VCaP (cell line): ENCODE measurements at regions not wholly inside any gene's neighbourhood (a gene's known extent, or its start where the extent isn't known, plus 50 kb on each side); places are given as distances from the start of the nearest gene placed in this dataset.

Source experiments
- H3K27ac ChIP-seq: fragments of 450-650 bp; 2 replicates; pipeline ENCODE4 v1.5.1; 2017
- TF ChIP-seq, protein P1 (sequence below): fragments of 450-650 bp; conservative IDR thresholded peaks from 2 replicates; pipeline ENCODE4 v1.5.1; 2017; ENCODE audit warnings: mild to moderate bottlenecking, moderate library complexity

- H3K27ac ChIP-seq, result no peak overlapping the region
- TF ChIP-seq, protein P1, sequence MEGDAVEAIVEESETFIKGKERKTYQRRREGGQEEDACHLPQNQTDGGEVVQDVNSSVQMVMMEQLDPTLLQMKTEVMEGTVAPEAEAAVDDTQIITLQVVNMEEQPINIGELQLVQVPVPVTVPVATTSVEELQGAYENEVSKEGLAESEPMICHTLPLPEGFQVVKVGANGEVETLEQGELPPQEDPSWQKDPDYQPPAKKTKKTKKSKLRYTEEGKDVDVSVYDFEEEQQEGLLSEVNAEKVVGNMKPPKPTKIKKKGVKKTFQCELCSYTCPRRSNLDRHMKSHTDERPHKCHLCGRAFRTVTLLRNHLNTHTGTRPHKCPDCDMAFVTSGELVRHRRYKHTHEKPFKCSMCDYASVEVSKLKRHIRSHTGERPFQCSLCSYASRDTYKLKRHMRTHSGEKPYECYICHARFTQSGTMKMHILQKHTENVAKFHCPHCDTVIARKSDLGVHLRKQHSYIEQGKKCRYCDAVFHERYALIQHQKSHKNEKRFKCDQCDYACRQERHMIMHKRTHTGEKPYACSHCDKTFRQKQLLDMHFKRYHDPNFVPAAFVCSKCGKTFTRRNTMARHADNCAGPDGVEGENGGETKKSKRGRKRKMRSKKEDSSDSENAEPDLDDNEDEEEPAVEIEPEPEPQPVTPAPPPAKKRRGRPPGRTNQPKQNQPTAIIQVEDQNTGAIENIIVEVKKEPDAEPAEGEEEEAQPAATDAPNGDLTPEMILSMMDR, result no peak
Observed at GRCh38 chr9:106069241-106069640, 374.9 kb downstream of the TMEM38B start.

GRCh38 chr9:106072421-106072820, 378.1 kb downstream of the TMEM38B start:
- no peak overlapping the region for H3K27ac ChIP-seq
- TF ChIP-seq, protein P1, result no peak

DNA sequence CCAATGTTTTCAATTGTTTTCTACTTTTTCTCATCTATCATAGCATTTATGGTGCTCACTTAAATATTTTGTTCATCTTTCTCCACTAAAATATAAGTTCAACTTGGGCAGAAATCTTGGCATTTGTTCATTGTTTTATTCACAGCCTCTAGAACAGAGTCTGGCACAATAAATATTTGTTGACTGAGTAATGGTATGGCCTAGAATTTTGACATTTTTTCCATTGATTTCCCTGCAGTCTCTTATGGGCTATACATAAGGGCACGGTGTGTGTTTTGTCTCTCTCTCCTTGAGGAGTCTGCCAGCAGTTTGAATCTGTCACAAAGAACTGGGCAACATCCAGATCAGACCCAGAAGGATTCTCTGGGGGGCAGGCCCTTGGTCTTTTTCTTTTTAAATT, 379.7 kb downstream of the TMEM38B start:
- TF ChIP-seq, protein P1, result no peak

DNA sequence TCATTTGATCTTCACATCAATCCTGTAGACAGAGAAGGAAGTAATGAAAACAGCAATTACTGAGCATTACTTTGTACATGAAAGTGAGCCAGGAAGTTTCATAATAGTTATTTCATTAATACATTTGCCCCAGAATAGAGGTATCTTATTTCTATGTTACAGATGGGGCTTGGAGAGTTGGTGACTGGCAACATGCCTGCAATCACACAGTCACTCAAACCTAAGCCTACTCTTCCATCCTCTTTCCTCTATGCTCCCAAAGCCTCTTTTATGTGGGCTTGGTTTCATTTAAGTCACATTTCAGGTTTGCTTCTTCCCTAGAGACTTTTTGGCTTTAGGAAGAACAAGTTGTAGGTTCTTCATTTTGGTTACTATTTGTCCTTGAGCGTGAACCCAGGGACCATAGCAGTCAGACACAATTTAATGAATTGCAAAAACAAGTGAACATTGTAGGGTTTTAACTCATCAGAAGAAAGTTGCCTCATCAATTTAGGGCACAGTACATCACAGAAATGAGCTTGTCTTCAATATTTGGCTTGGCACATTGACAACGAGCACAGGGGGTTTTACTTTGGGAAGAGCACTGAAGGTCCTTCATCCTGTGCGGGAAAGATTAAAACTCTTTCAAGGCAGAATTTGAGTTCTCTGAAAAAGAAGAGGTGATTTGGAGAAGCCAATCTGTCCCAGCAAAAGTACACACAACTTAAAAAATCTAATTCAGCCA, 381.1 kb downstream of the TMEM38B start:
- no peak overlapping the region for H3K27ac ChIP-seq
- TF ChIP-seq, protein P1, result no peak

More for the DNA sequence above, 379.7 kb downstream of the TMEM38B start:
- H3K27ac ChIP-seq, result no peak overlapping the region

DNA sequence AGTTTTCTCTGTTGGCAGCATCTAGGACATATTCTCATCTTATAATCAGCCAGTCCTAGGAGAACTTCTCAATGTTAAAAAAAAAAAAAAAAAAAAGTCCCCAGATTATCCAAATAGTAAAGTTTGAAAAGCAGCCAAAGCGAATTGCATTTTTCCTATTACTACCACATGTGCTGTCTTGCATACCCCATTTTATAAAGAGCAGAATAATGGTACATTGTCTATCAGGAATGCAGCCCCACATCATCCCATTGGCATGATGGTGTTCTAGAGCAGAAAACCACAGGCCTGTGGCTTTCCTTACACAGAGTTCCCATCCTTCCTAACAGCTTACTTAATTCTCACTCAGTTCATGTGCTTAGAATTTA, 381.6 kb downstream of the TMEM38B start:
- no peak overlapping the region for H3K27ac ChIP-seq
- TF ChIP-seq, protein P1, result no peak

- TF ChIP-seq, protein P1, result no peak
- H3K27ac ChIP-seq, result no peak overlapping the region
Observed at GRCh38 chr9:106076711-106077110, 382.4 kb downstream of the TMEM38B start.

GRCh38 chr9:106077731-106078130, 383.4 kb downstream of the TMEM38B start:
- H3K27ac ChIP-seq, result no peak overlapping the region
- TF ChIP-seq, protein P1, result no peak
